HTR-8/SVneo (cell line): ENCODE measurements at regions not wholly inside any gene's neighbourhood (a gene's known extent, or its start where the extent isn't known, plus 50 kb on each side); places are given as distances from the start of the nearest gene placed in this dataset.

ENCODE experiments used
- DNase-seq: peaks from one replicate; pipeline ENCODE4 v3.0.0; 2011; ENCODE audit warnings: low spot score, mixed read lengths; ENCODE audit not compliant: insufficient read length
- FAIRE-seq: peaks from 2 replicates; lab custom pipeline; 2011; peaks lifted over from hg19 to GRCh38; lab: Jason Lieb, UNC

DNA sequence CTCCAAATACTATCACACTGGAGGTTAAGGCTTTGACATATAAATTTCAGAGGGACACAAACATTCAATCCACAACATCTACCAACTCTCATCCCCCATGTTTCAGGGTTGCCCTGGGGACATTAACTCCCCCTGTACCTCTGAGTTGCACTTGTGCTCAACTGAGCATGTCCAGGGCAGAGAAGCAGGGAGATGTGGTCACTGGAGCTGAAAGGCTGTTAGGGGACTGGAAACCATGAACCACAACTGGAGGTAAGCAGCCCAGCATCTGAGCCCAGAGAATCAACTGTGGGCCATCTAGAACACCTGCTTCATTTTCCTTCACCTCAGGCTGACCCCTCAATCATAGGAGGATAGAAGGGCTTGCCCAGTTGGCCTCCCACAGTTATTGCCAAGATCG lies 641.1 kb downstream of the MID1IP1 start:
- DNase-seq: no peak
- no peak for FAIRE-seq

GRCh38 chrX:39443240-39443639 lies 642.0 kb downstream of the MID1IP1 start:
- DNase-seq (no peak), FAIRE-seq (no peak)

DNA sequence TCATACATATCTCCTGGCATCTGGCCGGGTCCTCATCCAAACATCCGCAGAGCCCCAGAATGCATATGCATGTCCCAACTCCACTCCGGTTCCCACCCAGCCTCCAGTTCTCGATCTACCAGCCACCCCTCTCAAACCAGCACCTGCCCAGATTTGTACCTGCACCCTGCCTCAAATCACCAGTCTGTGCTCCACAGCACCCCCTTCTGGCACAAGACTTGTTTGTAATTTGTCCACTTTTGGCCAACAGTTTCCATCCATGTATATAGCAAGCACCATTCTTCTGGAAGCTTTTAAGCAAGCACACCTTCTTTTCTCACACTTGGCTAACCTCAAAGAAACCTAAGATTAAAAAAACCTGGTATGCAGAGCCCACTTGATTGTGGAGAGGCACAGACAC lies 644.1 kb downstream of the MID1IP1 start:
- FAIRE-seq: no peak
- no peak for DNase-seq

DNA sequence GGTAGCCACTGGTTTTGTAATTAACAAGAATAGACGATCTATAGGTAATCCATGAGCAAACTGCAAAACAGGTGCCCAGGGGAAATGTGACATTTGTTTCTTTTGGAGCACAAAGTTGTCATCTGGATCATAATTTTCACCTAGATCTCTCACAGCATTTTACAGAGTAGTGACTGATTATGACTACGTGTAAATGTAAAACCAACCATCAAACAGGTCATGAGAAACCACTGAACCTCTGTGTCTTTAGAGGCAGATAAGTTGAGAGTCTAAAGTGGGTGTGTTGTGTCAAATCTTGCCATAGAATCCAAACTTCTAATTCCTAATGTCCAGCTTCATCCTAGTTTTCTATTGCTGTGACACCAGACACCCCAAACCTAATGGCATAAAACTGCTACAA lies 648.1 kb downstream of the MID1IP1 start:
- no peak for FAIRE-seq

DNA sequence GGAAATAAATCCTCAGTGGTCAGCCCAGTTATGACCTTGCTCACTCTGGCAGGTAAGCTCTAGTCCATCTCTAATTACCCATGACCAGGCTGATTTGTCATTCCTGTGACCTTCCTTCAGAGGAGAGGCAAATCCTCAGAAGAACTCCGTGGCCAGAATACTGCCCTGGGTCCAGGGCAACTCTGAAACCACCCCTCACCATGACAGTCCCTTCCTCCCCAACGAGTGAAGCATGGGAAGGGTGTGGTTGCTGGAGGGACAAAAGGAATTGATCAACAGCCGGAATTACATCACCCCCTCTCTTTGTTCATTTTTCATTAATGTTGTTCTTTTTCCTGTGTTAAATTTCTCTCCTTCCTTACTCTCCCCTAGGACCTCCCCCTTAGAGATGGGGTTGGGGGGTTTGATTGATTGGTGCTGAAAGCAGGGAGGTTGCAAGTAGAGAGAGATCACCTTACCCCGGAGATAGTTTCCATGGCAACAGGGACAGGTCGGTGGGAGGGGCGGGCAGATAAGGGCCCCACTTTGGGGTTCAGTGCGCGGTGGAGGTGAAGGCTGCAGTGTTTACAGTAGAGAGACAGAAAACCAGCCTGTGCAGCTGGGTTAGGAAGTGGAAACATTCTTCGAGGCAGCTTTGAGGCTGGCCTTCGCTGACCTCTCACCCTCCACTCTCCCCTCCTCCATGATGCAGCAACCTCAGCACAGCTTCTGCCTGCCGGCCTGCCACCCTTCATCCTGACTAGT lies 647.4 kb downstream of the BCOR start:
- no peak for DNase-seq
- FAIRE-seq: no peak

More for the DNA sequence above, 648.1 kb downstream of the MID1IP1 start:
- DNase-seq: no peak

DNA sequence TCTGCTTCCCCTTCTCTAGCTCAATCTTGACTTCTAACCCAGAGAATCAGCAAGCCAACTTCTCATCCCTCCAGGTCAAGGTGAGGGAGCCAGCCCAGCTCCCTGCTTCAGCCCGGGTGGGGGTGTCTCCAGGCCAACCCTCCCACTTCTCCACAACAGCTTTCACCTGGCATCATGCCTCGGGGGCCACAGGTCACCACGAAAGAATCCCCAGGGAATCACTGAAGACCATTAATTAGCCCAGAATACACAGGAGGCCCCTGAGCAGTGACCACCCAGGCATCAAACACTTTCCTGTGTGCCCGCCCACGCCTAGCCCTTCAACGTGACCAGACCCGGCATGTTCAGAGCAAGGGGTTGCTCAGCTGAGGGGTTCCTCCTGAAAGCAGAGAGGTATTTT lies 646.7 kb downstream of the BCOR start:
- FAIRE-seq: no peak
- no peak for DNase-seq

DNA sequence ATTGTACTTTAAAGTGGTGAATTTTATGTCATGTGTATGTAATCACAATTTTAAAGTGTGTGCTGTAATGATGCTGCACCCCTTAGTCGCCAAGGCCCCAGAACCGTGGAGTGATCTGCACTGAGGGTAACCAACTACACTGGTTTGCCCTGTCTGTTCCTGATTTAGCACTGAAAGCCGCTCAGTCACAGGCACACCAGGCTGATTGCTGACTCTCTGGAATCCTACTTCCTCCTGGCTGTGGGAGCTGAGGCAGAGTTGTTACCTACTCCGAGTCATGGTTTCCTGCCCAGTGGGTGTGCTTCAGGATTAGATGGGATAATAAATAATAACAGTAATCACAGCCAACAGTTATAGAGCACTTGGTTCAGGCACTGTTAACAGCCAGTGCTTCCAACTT lies 645.4 kb downstream of the BCOR start:
- no peak for FAIRE-seq

GRCh38 chrX:39453889-39454621 lies 643.7 kb downstream of the BCOR start:
- DNase-seq (no peak), FAIRE-seq (no peak)

More for the DNA sequence above, 645.4 kb downstream of the BCOR start:
- no peak for DNase-seq

DNA sequence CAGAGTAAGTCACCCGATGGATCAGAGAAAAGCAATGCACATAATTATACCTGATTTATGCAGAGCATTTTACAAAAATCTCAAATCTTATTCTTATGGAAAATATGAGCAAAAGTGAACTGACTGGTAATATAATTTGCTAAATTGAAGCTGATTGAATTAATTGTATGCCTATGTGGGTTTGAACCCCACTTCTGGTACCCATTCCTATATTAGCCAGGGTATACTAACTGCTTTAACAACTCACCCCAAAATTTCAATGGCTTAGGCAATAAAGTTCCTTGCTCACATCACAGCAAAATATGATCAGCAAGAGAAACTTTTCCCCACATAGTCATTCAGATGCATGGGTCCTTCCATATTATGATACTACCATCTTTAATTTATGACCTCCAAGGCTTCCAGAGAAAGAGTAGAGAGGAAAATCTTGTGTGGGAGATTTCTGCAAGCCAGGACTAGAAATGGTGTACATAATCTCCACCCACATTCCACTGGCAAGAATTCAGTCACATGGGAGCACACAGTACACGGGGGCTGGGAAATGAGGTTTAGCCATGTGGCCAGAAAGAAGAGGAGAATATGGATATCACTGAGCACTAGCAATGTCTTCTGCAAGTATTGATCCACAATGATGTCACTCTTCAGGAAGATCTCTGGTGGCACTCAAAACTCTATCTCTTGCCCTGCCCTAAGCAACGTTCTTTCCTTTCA lies 640.7 kb downstream of the BCOR start:
- FAIRE-seq: no peak

GRCh38 chrX:39458779-39459178 lies 639.0 kb downstream of the BCOR start:
- no peak for DNase-seq

More for the DNA sequence above, 640.7 kb downstream of the BCOR start:
- DNase-seq: no peak

DNA sequence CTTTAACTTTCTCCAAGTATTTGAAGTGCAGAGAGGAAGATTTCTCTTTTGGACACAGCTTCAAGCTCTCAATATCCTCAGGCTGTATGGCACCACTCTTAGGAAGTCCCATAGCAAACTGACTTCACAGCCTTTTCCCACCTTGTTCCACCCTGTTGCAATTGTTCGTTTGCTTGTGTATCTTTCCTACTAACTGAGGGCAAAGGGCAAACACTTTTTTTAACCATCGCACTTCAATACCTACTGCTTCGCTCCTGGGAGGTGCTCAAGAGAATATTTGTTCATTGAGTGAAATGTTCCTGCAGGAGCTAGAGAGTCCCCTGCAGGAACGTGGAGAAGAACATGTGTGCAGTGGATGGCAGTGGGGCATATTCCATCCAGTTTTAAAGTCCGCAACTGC lies 638.6 kb downstream of the BCOR start:
- DNase-seq (no peak), FAIRE-seq (no peak)

More at GRCh38 chrX:39458779-39459178, 639.0 kb downstream of the BCOR start:
- FAIRE-seq: no peak

DNA sequence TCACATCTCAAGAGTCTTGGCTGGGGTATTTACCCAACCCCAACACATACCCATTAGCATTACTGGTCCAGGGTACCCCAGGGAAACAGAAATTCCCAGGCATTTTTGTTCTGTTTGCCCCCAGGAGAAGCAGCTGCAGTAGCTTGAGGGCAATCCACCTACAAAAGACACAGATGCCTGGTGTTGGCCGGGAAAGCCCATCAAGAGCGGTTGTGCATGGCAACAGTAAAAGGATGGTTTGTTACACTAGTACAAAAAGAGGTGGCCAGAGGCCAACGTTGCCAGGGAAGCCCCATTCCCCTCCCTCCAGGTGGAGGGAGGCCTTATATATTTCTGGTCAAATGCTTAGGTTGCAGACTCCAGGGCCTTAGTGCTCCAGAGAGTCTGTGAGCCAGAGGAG lies 637.8 kb downstream of the BCOR start:
- DNase-seq (no peak), FAIRE-seq (no peak)

DNA sequence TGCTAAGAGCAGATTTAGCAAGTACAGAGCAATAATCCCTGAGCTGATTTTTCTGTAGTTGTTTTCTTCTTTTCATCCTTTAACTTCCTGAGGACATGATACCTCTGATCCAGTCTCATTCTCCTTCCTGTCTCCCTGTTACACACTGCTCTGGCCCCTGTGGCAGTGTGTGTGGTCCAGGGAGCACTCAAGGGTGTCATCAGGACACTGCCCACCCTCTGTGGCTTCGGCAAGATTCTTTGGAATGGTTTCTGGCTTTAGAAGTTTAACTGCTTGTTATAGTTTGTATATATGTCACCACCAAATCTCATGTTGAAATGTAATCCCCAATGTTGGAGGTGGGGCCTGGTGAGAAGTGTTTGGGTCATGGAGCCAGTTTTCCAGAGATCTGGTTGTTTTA lies 637.3 kb downstream of the BCOR start:
- FAIRE-seq: no peak

DNA sequence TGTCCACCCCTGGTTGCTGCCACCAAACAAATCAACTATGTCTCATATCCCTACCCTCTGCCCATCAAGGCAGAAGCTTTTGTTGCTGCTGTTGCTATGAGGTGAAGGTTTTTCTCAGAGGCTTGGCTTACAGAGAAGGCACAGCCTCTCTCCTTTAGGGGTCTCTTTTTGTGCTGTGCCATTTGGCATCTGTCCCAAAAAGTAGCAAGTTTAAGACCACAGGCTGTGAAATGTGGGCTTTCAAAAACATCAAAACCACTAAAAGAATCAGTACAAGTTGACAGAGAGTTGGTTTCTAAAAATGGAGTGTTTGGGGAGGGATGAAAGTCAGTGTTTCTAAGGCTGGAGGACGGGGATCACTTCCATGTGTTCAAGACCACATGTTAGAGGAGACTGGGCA lies 634.9 kb downstream of the BCOR start:
- DNase-seq (no peak), FAIRE-seq (no peak)

More for the DNA sequence above, 637.3 kb downstream of the BCOR start:
- no peak for DNase-seq

GRCh38 chrX:39464253-39464652 lies 633.5 kb downstream of the BCOR start:
- FAIRE-seq: no peak
- DNase-seq: no peak

GRCh38 chrX:39465467-39465866 lies 632.3 kb downstream of the BCOR start:
- FAIRE-seq (no peak), DNase-seq (no peak)

DNA sequence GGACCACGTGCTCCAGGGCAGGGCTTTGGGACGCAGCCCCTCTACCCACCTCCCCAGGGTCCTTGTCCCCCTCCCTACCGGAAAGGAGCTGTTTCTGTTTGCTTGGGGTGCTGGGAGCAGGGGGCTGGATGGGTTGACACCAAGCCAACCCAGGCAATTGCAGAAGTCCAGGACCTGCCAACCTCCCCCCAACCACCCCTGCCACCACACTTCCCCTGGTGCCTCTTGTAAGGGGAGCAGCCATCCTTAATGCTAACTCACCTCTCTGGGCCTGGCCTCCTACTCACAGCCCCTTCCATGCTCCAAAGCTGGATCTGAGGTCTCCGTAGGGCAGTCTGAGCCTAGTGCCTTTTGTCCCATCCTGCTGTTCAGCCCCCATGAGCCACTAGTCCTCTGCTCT lies 631.9 kb downstream of the BCOR start:
- DNase-seq (no peak), FAIRE-seq (no peak)

- FAIRE-seq: no peak
- DNase-seq: no peak
Measured at GRCh38 chrX:39469126-39469525, 628.6 kb downstream of the BCOR start.

DNA sequence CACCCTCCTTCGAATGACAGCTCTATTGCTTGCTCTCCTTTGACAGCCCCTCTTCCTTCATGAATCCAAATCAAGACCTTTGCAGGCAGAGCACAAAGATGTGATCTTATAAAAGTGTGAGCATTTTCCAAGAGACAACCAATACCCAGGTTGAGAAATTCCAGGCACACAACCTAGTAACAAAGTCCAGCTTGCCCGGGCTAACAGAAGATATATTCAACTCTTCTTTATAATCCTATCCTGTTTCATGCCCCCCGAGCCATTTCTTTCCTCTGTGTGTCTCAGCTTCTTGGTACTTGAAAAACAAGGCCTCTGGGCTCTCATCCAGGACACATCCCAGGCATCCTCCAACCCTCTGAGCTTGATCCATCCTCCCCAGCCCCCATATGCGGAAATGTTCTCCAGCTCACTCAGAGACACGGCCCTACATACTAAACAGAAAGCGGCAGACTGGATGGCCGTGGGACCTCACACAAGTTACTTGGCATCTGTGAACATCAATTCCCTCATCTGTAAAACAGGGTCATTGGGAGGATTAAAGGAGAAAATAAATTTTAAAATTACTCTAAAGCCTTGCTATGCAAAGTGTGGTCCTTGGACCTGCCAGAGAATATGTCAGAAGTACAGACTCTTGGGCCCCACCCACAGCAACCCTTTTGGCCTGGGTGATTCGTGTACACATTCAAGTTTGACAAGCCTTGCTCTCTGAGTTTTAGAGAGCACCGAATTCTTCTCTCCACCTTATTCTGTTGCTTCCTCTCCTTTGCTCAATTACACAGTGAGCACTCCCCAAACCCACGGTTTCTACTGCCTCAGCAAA lies 627.0 kb downstream of the BCOR start:
- DNase-seq (no peak), FAIRE-seq (no peak)

DNA sequence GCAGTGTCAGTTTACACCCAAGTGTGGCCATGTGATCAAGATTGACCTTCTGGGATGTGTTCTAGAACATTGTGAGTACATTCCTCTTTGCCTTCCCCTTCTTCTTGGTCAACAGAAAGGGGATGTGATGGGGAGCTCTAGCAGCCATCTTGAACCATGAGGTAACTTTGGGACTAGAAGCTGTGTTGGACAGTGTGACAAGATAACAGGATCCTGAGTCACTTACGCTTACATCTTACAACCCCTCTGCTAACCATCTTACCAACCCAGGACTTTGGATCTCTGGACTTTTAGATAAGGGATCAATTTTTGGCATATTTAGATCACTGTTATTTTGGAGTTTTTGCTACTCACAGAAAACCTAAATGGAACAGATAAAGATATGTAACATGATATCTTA lies 625.6 kb downstream of the BCOR start:
- no peak for DNase-seq

More for the DNA sequence above, 625.6 kb downstream of the BCOR start:
- FAIRE-seq: no peak
